Effector memory CD8-positive, alpha-beta T cell (primary cell): ENCODE measurements at regions not wholly inside any gene's neighbourhood (a gene's known extent, or its start where the extent isn't known, plus 50 kb on each side); places are given as distances from the start of the nearest gene placed in this dataset.

Source experiments
- ATAC-seq: fragments of 150-1000 bp; cut with Tn5 transposase; replicated peaks from 2 replicates; pipeline ENCODE4 v1.10.0; 2021; ENCODE audit warnings: mild to moderate bottlenecking, moderate library complexity
- DNase-seq, 3 experiments: peaks; one replicate each; pipeline ENCODE4 v3.0.0; 2021
- H3K27ac Mint-ChIP-seq, 2 donors: one replicate each; pipeline ENCODE4 v1.8.0; 2022; ENCODE audit warnings: mild to moderate bottlenecking in 2 of 2, mixed read lengths in 2 of 2, moderate library complexity in 2 of 2
- H3K27me3 Mint-ChIP-seq, 2 donors: one replicate each; pipeline ENCODE4 v1.8.0; 2022; ENCODE audit warnings: mixed read lengths in 2 of 2
- H3K36me3 Mint-ChIP-seq: one replicate; pipeline ENCODE4 v1.8.0; 2022; ENCODE audit warnings: mild to moderate bottlenecking, moderate library complexity, mixed read lengths; ENCODE audit not compliant: insufficient read depth
- H3K4me1 Mint-ChIP-seq, 2 donors: one replicate each; pipeline ENCODE4 v1.8.0; 2022; ENCODE audit warnings: low read depth in 2 of 2, mixed read lengths in 2 of 2
- H3K4me3 Mint-ChIP-seq, 2 donors: one replicate each; pipeline ENCODE4 v1.8.0; 2022; ENCODE audit warnings: mild to moderate bottlenecking in 2 of 2, mixed read lengths in 2 of 2, moderate library complexity in 2 of 2
- H3K9me3 Mint-ChIP-seq, 2 donors: one replicate each; pipeline ENCODE4 v1.8.0; 2022; ENCODE audit warnings: mixed read lengths in 2 of 2

DNA sequence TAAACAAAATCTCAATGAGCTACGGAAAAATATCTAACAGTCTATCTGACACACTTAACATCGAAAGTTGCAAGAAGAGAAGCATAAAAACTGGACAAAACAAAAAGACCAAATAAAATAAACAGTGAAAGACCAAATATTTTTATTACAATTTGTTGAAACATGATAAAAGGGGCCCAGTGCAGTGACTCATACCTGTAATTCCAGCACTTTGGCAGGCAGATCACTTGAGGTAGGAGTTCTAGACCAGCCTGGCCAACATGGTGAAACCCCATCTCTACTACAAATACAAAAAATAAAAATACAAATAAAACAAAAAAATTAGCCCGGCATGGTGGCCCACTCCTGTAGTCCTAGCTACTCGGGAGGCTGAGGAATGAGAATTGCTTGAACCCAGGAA is 914.0 kb upstream of the ALCAM start:
- no peak overlapping the region for H3K4me3 Mint-ChIP-seq
- H3K9me3 Mint-ChIP-seq: no peaks in the 10 kb centered on the region
- no peak for ATAC-seq
- DNase-seq: no peak
- H3K27me3 Mint-ChIP-seq: peaks cover 0 to 6% of the 10 kb centered on the region in 2 donors
- H3K4me1 Mint-ChIP-seq: no peaks in the 10 kb centered on the region
- no peaks in the 10 kb centered on the region for H3K36me3 Mint-ChIP-seq
- no peak overlapping the region for H3K27ac Mint-ChIP-seq

DNA sequence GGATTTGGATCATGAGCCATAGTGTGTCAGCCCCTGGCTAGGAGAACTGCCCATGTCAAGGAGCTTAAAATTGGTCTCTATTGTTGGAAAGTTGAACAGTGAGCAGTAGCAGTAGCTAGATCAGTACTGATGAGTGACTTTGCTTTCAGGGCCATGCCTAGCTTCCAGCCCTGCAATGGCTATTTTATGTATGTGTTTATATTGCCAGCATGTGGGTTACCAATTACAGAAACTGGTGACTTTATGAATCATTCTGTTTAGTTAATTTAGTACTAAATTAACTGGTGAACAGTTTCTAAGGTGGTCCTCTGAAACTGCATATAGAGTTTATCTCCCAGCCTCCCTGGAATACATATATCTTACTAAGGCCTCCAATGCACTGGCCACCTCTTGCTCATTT is 908.1 kb upstream of the ALCAM start:
- Mint-ChIP-seq H3K36me3 (no peaks in the 10 kb centered on the region), H3K27ac (no peak overlapping the region), H3K9me3 (peaks cover 0 to 3% of the 10 kb centered on the region in 2 donors), H3K4me1 (no peaks in the 10 kb centered on the region), H3K4me3 (no peak overlapping the region), H3K27me3 (no peaks in the 10 kb centered on the region)
- DNase-seq (no peak), ATAC-seq (no peak)

DNA sequence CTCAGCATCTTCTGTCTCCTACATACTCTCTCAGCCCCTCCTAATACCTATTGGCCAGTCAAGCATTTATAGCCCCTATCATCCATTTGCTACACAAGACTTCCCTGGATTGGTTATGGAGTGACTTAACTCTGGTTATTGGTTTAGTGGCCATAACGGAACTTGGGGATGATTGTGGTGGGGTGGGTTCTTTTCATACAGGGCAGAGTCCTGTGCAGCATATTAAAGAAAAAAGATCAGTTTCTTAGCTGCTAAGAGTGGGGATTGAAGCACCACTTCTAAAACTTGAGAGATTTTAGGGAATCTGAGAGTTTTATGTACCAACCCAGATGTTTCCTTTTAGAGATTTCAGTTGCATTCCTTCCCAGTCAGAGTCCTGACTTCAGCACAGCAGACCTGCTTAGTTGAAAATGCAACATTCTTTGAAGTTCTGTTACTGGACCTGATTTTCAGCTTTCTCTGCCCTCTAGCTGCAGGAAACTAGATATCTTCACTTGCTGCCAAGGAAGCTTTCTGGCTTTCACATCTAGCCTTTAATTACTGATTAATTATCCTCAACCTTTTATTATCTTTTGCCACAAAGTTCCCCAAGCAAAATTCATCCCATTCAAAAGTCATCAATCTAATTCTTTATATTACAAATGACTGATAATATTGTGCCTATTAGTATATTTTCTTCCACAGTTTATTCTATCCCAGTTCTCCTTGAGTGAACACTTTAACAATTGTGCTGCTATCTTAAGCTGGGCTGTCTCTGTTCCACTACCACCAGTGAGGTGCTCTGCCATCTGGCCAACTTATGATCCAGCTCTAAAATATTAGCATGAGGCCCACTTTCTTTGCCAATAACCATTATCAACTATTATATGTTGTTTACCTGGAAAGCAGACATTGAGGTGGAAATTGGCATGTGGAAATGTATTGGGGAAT is 906.0 kb upstream of the ALCAM start:
- peaks cover 0 to 6% of the 10 kb centered on the region in 2 donors for H3K9me3 Mint-ChIP-seq
- no peaks in the 10 kb centered on the region for H3K27me3 Mint-ChIP-seq
- H3K4me1 Mint-ChIP-seq: no peaks in the 10 kb centered on the region
- ATAC-seq (no peak), DNase-seq (no peak)
- no peaks in the 10 kb centered on the region for H3K36me3 Mint-ChIP-seq
- no peak overlapping the region for H3K27ac Mint-ChIP-seq
- no peak overlapping the region for H3K4me3 Mint-ChIP-seq

DNA sequence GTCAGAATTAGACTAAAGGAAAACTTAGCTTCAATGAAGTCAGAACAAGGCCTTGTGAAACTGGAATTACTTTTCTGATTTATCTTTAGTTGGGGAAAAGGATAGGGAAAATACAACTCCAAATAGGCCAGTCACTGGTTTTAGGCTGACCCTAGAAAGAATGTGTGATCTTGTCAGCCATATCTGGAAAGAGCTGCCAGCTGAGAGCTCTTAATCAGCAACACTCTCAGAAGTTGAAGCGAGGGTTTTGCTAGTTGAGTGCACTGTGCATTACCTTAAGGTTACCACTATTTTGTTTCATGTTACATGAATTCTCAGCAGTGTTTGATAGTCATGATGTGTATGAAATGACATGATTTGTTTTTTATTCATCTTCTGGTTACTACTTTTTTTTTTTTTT is 905.3 kb upstream of the ALCAM start:
- DNase-seq (no peak), ATAC-seq (no peak)
- Mint-ChIP-seq H3K9me3 (peaks cover 0 to 6% of the 10 kb centered on the region in 2 donors), H3K27me3 (no peaks in the 10 kb centered on the region), H3K4me3 (no peak overlapping the region), H3K36me3 (no peaks in the 10 kb centered on the region), H3K4me1 (no peaks in the 10 kb centered on the region), H3K27ac (no peak overlapping the region)

DNA sequence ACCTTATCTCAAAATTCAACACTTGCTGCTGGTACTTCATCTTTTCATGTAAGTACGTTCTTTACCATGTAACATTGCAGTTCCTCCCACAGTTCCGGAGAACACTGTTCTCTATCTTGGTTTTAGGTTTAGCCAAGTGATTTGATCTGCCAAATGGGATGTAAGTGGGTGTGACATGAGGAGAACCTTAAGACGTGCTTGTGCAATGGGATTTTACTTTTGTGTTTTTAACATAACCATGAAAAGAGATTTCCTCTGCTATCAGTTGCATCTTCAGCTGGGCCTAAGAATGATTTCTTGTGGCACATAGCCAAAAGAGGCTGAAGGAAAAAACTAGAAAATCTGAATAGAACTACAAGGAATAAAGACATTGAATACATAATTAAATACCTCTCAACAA is 894.5 kb upstream of the ALCAM start:
- Mint-ChIP-seq H3K27me3 (no peaks in the 10 kb centered on the region), H3K4me3 (no peak overlapping the region), H3K36me3 (no peaks in the 10 kb centered on the region), H3K9me3 (peaks cover 0 to 5% of the 10 kb centered on the region in 2 donors), H3K27ac (no peak overlapping the region), H3K4me1 (no peaks in the 10 kb centered on the region)
- no peak for DNase-seq
- ATAC-seq: no peak

DNA sequence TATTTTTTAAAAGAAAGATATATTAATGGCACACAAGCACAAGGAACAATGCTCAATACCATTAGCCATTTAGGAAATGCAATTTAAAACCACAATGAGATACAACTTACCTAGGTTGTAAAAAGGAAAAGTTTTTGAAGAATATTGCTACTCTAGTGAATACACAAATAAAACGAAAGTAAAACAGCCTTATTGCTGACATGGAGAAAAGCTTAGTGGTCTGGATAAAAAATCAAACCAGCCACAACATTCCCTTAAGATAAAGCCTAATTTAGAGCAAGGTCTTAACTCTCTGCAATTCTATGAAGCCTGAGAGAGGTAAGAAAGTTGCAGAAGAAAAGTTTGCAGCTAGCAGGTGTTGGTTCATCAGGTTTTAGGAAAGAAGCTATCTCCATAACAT is 892.7 kb upstream of the ALCAM start:
- H3K9me3 Mint-ChIP-seq: peaks cover 0 to 6% of the 10 kb centered on the region in 2 donors
- H3K4me1 Mint-ChIP-seq: no peaks in the 10 kb centered on the region
- DNase-seq (no peak), ATAC-seq (no peak)
- no peak overlapping the region for H3K4me3 Mint-ChIP-seq
- no peaks in the 10 kb centered on the region for H3K27me3 Mint-ChIP-seq
- H3K36me3 Mint-ChIP-seq: no peaks in the 10 kb centered on the region
- H3K27ac Mint-ChIP-seq: no peak overlapping the region

DNA sequence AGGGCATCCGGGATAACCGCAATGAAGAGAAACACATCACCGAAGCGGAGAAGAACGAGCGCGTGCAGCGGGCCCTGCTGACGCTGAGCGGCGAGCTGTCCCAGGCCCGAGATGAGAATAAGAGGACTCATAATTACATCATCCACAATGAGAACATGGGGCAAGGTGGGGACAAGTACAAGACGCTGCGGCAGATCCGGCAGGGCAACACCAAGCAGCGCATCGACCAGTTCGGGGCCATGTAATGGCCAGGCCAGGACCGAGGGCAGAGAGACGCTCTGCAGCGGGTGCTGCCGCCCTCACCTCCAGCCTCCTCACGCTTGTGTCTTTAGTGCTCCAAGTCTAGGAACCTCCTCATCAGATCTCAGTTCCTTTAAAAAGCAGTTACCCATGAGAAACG is 863.7 kb upstream of the ALCAM start:
- no peak overlapping the region for H3K27ac Mint-ChIP-seq
- H3K36me3 Mint-ChIP-seq: no peaks in the 10 kb centered on the region
- H3K9me3 Mint-ChIP-seq: no peaks in the 10 kb centered on the region
- no peak overlapping the region for H3K4me3 Mint-ChIP-seq
- ATAC-seq (no peak), DNase-seq (no peak)
- no peaks in the 10 kb centered on the region for H3K4me1 Mint-ChIP-seq
- H3K27me3 Mint-ChIP-seq: no peaks in the 10 kb centered on the region

DNA sequence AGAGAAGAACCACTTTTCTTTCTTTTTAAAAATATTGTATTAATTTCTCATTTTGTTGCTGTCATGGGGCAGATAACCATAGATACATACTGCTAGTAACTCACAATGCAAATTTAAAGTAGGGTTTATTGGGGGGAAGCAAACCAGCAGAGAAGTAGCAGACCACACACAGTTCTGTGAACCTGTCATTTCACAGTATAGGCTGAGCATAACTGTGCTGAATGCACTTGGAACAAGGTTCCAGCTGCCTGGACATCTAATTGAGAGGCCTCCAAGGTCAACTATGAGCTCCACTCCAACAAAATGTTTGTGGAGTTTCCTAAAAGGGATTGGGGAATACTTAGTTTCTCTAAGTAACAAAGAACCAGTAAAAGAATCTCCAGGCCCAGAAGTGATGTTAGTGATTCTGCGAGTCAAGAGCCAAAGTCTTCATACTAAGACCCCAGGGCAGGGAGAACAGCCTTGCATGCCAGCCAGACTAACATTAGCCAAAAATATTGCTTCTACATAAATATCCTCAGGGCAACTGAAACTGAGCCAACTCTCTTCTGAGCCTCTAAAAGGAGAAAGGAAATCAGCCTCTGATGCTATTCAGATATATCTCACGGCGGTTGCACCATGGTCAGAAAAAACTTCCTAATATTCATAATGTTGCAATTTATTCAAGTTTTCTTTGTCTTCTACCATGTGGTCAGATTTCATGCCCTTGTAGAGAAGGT is 856.4 kb upstream of the ALCAM start:
- no peak for ATAC-seq
- Mint-ChIP-seq H3K36me3 (no peaks in the 10 kb centered on the region), H3K27me3 (peaks cover 0 to 8% of the 10 kb centered on the region in 2 donors), H3K27ac (no peak overlapping the region), H3K4me1 (no peaks in the 10 kb centered on the region), H3K4me3 (no peak overlapping the region), H3K9me3 (no peaks in the 10 kb centered on the region)
- no peak for DNase-seq

DNA sequence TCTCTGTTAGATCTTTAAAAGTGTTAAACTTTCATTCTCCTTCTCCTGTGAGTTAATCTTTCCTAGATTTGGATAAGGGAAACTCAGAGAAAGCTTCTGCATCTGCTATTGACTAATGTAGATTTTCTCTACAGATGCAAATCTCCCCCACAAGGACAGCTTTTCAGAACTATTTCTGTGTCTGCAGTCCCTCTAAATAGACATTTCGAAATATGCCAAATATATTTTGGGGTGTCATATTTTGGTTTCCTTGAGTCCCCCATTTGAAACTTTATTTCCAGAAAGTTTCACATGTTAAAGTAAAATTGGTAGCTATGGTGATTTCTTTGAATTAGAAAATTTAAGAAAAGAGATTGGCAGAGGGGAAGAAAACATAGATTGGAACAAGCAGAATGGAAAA is 852.3 kb upstream of the ALCAM start:
- Mint-ChIP-seq H3K27ac (no peak overlapping the region), H3K36me3 (no peaks in the 10 kb centered on the region)

DNA sequence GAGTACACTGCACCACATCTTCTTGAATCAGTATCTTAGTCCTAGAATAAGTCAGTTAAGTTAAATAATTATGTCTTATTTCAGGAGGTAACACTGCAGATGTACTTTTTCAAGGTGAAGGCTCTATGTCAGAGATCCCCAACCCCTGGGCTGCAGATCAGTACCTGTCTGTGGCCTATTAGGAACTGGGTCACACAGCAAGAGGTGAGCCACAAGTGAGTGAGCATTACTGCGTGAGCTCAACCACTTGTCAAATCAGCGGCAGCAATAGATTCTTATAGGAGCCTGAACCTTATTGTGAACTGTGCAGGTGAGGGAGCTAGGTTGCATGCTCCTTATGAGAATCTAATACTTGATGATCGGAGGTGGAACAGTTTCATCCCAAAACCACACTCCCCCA is 851.9 kb upstream of the ALCAM start:
- H3K4me3 Mint-ChIP-seq: no peak overlapping the region
- H3K27ac Mint-ChIP-seq: no peak overlapping the region
- H3K4me1 Mint-ChIP-seq: no peaks in the 10 kb centered on the region
- DNase-seq: no peak
- no peaks in the 10 kb centered on the region for H3K9me3 Mint-ChIP-seq
- peaks cover 0 to 8% of the 10 kb centered on the region in 2 donors for H3K27me3 Mint-ChIP-seq
- no peaks in the 10 kb centered on the region for H3K36me3 Mint-ChIP-seq
- ATAC-seq: no peak

More for the DNA sequence above, 852.3 kb upstream of the ALCAM start:
- ATAC-seq (no peak), DNase-seq (no peak)
- Mint-ChIP-seq H3K4me1 (no peaks in the 10 kb centered on the region), H3K9me3 (no peaks in the 10 kb centered on the region), H3K4me3 (no peak overlapping the region), H3K27me3 (peaks cover 0 to 8% of the 10 kb centered on the region in 2 donors)

DNA sequence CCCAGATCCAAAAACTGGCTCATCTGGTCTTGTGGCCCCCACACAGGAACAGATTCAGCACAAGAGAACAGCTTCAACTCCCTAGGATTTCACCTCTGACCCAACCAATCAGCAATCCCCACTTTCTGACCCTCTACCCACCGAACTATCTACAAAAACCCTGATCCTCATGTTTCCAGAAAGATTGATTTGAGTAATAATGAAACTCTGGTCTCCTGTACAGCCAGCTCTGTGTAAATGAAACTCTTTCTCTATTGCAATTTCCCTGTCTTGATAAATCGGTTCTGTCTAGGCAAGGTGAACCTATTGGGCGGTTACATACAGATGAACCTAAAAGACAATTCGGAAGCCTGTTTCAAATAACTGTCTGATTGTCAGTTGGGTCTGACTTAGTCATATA is 847.6 kb upstream of the ALCAM start:
- no peaks in the 10 kb centered on the region for H3K4me1 Mint-ChIP-seq
- peaks cover 3% of the 10 kb centered on the region for H3K36me3 Mint-ChIP-seq
- no peaks in the 10 kb centered on the region for H3K9me3 Mint-ChIP-seq
- no peaks in the 10 kb centered on the region for H3K27me3 Mint-ChIP-seq
- H3K4me3 Mint-ChIP-seq: no peak overlapping the region
- DNase-seq (no peak), ATAC-seq (no peak)
- no peak overlapping the region for H3K27ac Mint-ChIP-seq

DNA sequence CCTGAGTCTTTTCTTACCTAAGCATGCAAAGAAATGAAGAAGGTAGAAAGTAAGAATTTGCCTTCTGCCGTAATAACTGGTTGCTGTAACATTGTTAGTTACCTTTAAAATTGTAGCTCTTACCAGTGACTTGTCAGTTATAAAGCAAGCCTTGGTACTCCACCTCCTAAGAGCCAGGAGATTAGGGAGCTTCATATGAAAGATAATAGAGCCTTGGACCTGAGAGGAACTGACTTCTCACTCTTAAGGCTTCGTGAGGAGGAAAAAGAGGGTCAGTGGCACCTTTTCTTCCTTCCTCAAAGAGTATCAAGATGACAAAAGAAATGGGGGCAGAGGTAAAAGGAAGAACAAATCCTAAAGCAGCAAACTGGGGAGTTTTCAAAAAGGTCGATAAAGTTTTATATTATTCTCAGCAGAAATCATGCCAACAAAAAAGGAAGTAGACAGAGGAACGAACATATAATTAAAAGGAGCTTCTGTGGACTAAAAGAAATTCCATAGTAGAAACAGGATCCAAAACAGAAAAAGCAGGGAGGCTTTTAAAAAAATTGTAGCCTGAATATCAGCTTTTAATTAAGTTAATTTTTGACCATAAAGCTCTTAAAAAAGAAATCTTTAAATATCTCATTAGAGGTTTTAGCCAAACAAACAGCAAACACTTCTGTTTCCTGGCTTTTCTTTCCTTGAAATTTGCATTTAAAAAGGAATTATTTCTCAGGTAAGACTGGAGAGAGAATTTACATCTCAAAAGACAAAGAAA is 847.1 kb upstream of the ALCAM start:
- Mint-ChIP-seq H3K4me3 (no peak overlapping the region), H3K27ac (no peak overlapping the region), H3K4me1 (no peaks in the 10 kb centered on the region), H3K27me3 (no peaks in the 10 kb centered on the region), H3K9me3 (no peaks in the 10 kb centered on the region), H3K36me3 (peaks cover 3% of the 10 kb centered on the region)
- ATAC-seq (no peak), DNase-seq (no peak)

DNA sequence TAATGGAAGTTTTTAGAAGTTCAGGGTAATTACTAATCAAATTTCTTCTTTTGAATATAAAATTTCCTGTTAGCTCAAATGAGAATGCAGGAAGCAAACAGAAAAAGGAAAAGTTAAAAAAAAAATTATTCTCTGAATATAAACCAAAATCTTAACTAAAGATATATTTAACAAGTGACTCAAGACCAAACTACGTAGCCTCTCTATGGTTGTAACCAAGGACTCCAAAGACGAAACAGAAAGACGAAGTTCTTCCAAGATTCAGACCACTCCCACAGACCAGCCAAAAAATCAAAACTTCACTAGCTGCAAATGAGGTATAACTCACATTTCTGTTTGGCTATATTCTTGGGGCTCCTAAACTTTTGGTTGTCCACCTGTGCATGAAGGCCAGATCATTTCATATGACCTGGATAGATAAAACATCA is 846.5 kb upstream of the ALCAM start:
- DNase-seq (no peak), ATAC-seq (no peak)
- Mint-ChIP-seq H3K27me3 (no peaks in the 10 kb centered on the region), H3K36me3 (peaks cover 3% of the 10 kb centered on the region), H3K9me3 (no peaks in the 10 kb centered on the region), H3K4me1 (no peaks in the 10 kb centered on the region), H3K4me3 (no peak overlapping the region), H3K27ac (no peak overlapping the region)
